ENCODE measurements at regions not wholly inside any gene's neighbourhood (a gene's known extent, or its start where the extent isn't known, plus 50 kb on each side); places are given as distances from the start of the nearest gene placed in this dataset.

DNA sequence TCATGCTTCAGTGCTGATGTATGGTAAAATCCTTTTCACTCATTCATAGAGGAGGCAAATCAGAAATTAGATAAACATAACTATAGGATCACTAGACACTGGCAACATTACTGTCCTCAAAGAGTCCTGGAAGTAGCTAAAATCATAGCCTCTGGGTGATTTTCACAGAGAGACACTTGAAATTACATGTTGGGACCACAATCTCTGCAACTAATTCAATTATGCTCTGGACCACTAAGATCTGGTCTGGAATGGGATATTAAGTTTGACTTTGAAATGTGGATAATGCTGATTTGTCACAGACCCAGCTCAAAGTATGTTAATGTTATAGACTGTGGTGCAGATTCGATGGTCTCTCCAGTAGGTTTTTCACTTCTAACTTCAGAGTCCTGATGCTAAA, 214.6 kb upstream of the CCNH start:
- WGBS (ENCODE audit: insufficient coverage), result no CpG with 5 or more reads among the region's 1 CpG

DNA sequence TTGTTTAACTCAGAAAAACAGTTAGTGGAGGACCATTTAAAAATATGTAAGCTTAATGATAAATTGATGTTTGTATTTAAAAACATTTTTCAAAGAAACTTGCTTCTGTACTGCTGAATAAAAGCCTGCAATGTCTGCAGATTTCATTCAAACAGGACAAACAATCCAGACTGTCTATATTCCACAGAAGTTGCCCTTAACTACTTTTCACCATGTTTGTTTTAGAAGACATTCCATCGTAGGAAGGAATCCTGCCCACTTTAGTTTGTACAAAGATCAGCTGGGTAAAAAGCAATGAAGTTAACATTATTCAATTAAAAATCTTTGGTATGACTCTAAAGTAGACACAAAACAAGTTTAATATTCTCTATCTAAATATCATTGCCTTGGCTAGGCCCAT, 195.7 kb upstream of the CCNH start:
- H3K36me3 ChIP-seq (ENCODE audit: control insufficient read depth in 4 of 4, insufficient read depth in 4 of 4, low read length in 3 of 4), result no peaks in the 10 kb centered on the region
- H3K4me1 ChIP-seq (ENCODE audit: control extremely low read depth in 1 of 4, control insufficient read depth in 4 of 4, insufficient read depth in 4 of 4, low read length in 3 of 4), result no peaks in the 10 kb centered on the region
- POLR2A ChIA-PET, result no interaction called here
- no peaks in the 10 kb centered on the region for H3K9me3 ChIP-seq (ENCODE audit: control extremely low read depth in 1 of 5, control insufficient read depth in 4 of 5, insufficient read depth in 2 of 5, low read depth in 1 of 5, low read length in 4 of 5)
- no peak for DNase-seq
- no peak overlapping the region for H3K27ac ChIP-seq (ENCODE audit: insufficient read depth in 1 of 2, low read depth in 1 of 2, low read length in 2 of 2, poor library complexity in 1 of 2, severe bottlenecking in 2 of 2)
- CTCF ChIA-PET, result no interaction called here
- no peak overlapping the region for H3K4me3 ChIP-seq (ENCODE audit: control insufficient read depth in 1 of 7, extremely low read depth in 1 of 7, insufficient read depth in 4 of 7, low read depth in 2 of 7, low read length in 6 of 7)
- WGBS (ENCODE audit: insufficient coverage), result no CpG with 5 or more reads among the region's 1 CpG
- H3K27me3 ChIP-seq (replicated peaks in 2 of 5; ENCODE audit: control insufficient read depth in 4 of 5, insufficient read depth in 5 of 5, low read length in 4 of 5), result no peaks in the 10 kb centered on the region

More for the DNA sequence above, 214.6 kb upstream of the CCNH start:
- no peaks in the 10 kb centered on the region for H3K9me3 ChIP-seq (ENCODE audit: control extremely low read depth in 1 of 5, control insufficient read depth in 4 of 5, insufficient read depth in 2 of 5, low read depth in 1 of 5, low read length in 4 of 5)
- CTCF ChIA-PET, result no interaction called here
- no peak overlapping the region for H3K4me3 ChIP-seq (ENCODE audit: control insufficient read depth in 1 of 7, extremely low read depth in 1 of 7, insufficient read depth in 4 of 7, low read depth in 2 of 7, low read length in 6 of 7)
- no peak overlapping the region for H3K27ac ChIP-seq (ENCODE audit: insufficient read depth in 1 of 2, low read depth in 1 of 2, low read length in 2 of 2, poor library complexity in 1 of 2, severe bottlenecking in 2 of 2)
- POLR2A ChIA-PET, result no interaction called here
- H3K27me3 ChIP-seq (replicated peaks in 2 of 5; ENCODE audit: control insufficient read depth in 4 of 5, insufficient read depth in 5 of 5, low read length in 4 of 5), result no peaks in the 10 kb centered on the region
- DNase-seq, result no peak
- H3K36me3 ChIP-seq (ENCODE audit: control insufficient read depth in 4 of 4, insufficient read depth in 4 of 4, low read length in 3 of 4), result no peaks in the 10 kb centered on the region
- H3K4me1 ChIP-seq (ENCODE audit: control extremely low read depth in 1 of 4, control insufficient read depth in 4 of 4, insufficient read depth in 4 of 4, low read length in 3 of 4), result no peaks in the 10 kb centered on the region

DNA sequence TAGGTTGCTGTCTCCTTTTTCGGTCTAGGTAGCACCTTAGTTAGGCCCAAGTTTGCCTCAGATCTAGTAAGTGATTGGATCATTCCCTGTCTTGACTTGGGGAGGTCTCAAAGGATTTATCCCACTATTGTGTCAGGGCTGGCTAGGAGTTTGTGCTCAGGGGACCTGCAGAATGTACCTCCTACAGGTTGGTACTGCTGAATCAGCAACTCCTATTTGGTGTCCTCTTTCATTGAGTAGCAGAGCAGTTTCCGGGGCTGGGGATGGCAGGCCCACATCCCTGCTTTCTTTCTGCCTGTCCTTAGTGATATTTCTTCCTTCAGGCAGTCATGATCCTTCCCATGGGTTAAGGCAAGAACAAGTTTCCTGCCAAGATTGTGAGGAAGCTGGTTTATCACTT, 192.9 kb upstream of the CCNH start:
- no peaks in the 10 kb centered on the region for H3K4me1 ChIP-seq (ENCODE audit: control extremely low read depth in 1 of 4, control insufficient read depth in 4 of 4, insufficient read depth in 4 of 4, low read length in 3 of 4)
- no peaks in the 10 kb centered on the region for H3K36me3 ChIP-seq (ENCODE audit: control insufficient read depth in 4 of 4, insufficient read depth in 4 of 4, low read length in 3 of 4)
- peaks cover 0 to 6% (median 0%) of the 10 kb centered on the region in 5 experiments for H3K9me3 ChIP-seq (ENCODE audit: control extremely low read depth in 1 of 5, control insufficient read depth in 4 of 5, insufficient read depth in 2 of 5, low read depth in 1 of 5, low read length in 4 of 5)
- ChIA-PET CTCF (no interaction called here), POLR2A (no interaction called here)
- DNase-seq, result no peak
- H3K27ac ChIP-seq (ENCODE audit: insufficient read depth in 1 of 2, low read depth in 1 of 2, low read length in 2 of 2, poor library complexity in 1 of 2, severe bottlenecking in 2 of 2), result no peak overlapping the region
- H3K27me3 ChIP-seq (replicated peaks in 2 of 5; ENCODE audit: control insufficient read depth in 4 of 5, insufficient read depth in 5 of 5, low read length in 4 of 5), result no peaks in the 10 kb centered on the region
- H3K4me3 ChIP-seq (ENCODE audit: control insufficient read depth in 1 of 7, extremely low read depth in 1 of 7, insufficient read depth in 4 of 7, low read depth in 2 of 7, low read length in 6 of 7), result no peak overlapping the region
- WGBS (ENCODE audit: insufficient coverage), result 83% methylated on average over 1 of the region's 2 CpGs

- CTCF ChIA-PET, result no interaction called here
- no peaks in the 10 kb centered on the region for H3K27me3 ChIP-seq (replicated peaks in 2 of 5; ENCODE audit: control insufficient read depth in 4 of 5, insufficient read depth in 5 of 5, low read length in 4 of 5)
- H3K9me3 ChIP-seq (ENCODE audit: control extremely low read depth in 1 of 5, control insufficient read depth in 4 of 5, insufficient read depth in 2 of 5, low read depth in 1 of 5, low read length in 4 of 5), result peaks cover 0 to 6% (median 0%) of the 10 kb centered on the region in 5 experiments
- no peak for DNase-seq
- no CpG with 5 or more reads among the region's 2 CpGs for WGBS (ENCODE audit: insufficient coverage)
- H3K4me1 ChIP-seq (ENCODE audit: control extremely low read depth in 1 of 4, control insufficient read depth in 4 of 4, insufficient read depth in 4 of 4, low read length in 3 of 4), result no peaks in the 10 kb centered on the region
- H3K27ac ChIP-seq (ENCODE audit: insufficient read depth in 1 of 2, low read depth in 1 of 2, low read length in 2 of 2, poor library complexity in 1 of 2, severe bottlenecking in 2 of 2), result no peak overlapping the region
- H3K36me3 ChIP-seq (ENCODE audit: control insufficient read depth in 4 of 4, insufficient read depth in 4 of 4, low read length in 3 of 4), result no peaks in the 10 kb centered on the region
- POLR2A ChIA-PET, result no interaction called here
- no peak overlapping the region for H3K4me3 ChIP-seq (ENCODE audit: control insufficient read depth in 1 of 7, extremely low read depth in 1 of 7, insufficient read depth in 4 of 7, low read depth in 2 of 7, low read length in 6 of 7)
Measured at GRCh38 chr5:87599778-87600177, 187.0 kb upstream of the CCNH start.

DNA sequence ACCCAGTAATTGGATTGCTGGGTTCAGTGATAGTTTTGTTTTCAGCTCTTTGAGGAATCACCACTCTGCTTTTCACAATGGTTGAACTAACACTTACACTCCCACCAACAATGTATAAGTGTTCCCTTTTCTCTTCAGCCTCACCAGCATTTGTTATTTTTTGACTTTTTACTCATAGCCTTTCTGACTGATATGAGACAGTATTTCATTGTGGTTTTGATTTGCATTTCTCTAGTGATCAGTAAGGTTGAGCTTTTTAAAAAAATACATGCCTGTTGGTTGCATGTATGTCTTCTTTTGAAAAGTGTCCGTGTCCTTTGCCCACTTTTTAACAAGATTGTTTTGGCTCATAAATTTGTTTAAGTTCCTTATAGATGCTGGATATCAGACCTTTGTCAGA, 185.7 kb upstream of the CCNH start:
- no peak overlapping the region for H3K4me3 ChIP-seq (ENCODE audit: control insufficient read depth in 1 of 7, extremely low read depth in 1 of 7, insufficient read depth in 4 of 7, low read depth in 2 of 7, low read length in 6 of 7)
- ChIA-PET CTCF (no interaction called here), POLR2A (no interaction called here)
- H3K27me3 ChIP-seq (replicated peaks in 2 of 5; ENCODE audit: control insufficient read depth in 4 of 5, insufficient read depth in 5 of 5, low read length in 4 of 5), result no peaks in the 10 kb centered on the region
- peaks cover 0 to 6% (median 0%) of the 10 kb centered on the region in 5 experiments for H3K9me3 ChIP-seq (ENCODE audit: control extremely low read depth in 1 of 5, control insufficient read depth in 4 of 5, insufficient read depth in 2 of 5, low read depth in 1 of 5, low read length in 4 of 5)
- no peak overlapping the region for H3K27ac ChIP-seq (ENCODE audit: insufficient read depth in 1 of 2, low read depth in 1 of 2, low read length in 2 of 2, poor library complexity in 1 of 2, severe bottlenecking in 2 of 2)
- DNase-seq, result no peak
- H3K4me1 ChIP-seq (ENCODE audit: control extremely low read depth in 1 of 4, control insufficient read depth in 4 of 4, insufficient read depth in 4 of 4, low read length in 3 of 4), result no peaks in the 10 kb centered on the region
- WGBS (ENCODE audit: insufficient coverage), result no CpG with 5 or more reads among the region's 1 CpG
- H3K36me3 ChIP-seq (ENCODE audit: control insufficient read depth in 4 of 4, insufficient read depth in 4 of 4, low read length in 3 of 4), result no peaks in the 10 kb centered on the region

DNA sequence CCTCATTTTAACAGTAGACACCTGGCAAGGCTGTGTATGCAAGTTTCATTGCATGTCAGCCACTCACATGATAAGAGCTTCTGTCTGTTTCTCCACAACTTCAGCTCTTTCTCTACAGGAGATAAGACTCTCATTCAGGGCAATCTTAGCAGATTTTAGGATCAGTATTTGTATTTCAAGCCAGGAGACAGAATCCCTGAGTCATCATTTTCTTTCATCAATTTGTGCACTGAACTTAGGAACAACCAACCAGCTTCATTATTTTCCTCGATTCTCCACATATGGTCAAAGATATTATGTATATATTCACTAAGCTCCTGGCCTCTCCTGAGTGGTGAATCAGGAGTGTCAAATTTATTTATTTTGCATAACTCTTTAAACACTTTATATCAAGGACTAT, 181.8 kb upstream of the CCNH start:
- Histone ChIP-seq H3K9me3 (ENCODE audit: control extremely low read depth in 1 of 5, control insufficient read depth in 4 of 5, insufficient read depth in 2 of 5, low read depth in 1 of 5, low read length in 4 of 5) (no peaks in the 10 kb centered on the region), H3K27me3 (replicated peaks in 2 of 5; ENCODE audit: control insufficient read depth in 4 of 5, insufficient read depth in 5 of 5, low read length in 4 of 5) (no peaks in the 10 kb centered on the region), H3K27ac (ENCODE audit: insufficient read depth in 1 of 2, low read depth in 1 of 2, low read length in 2 of 2, poor library complexity in 1 of 2, severe bottlenecking in 2 of 2) (no peak overlapping the region), H3K4me1 (ENCODE audit: control extremely low read depth in 1 of 4, control insufficient read depth in 4 of 4, insufficient read depth in 4 of 4, low read length in 3 of 4) (no peaks in the 10 kb centered on the region), H3K36me3 (ENCODE audit: control insufficient read depth in 4 of 4, insufficient read depth in 4 of 4, low read length in 3 of 4) (no peaks in the 10 kb centered on the region), H3K4me3 (ENCODE audit: control insufficient read depth in 1 of 7, extremely low read depth in 1 of 7, insufficient read depth in 4 of 7, low read depth in 2 of 7, low read length in 6 of 7) (no peak overlapping the region)
- POLR2A ChIA-PET, result no interaction called here
- no CpG with 5 or more reads among the region's 1 CpG for WGBS (ENCODE audit: insufficient coverage)
- DNase-seq, result no peak
- CTCF ChIA-PET, result interaction anchor here (1.2 kb wide), 1 partner anchor 23 kb away, joined by 3 read pairs; no protein-coding TSS in a partner anchor

DNA sequence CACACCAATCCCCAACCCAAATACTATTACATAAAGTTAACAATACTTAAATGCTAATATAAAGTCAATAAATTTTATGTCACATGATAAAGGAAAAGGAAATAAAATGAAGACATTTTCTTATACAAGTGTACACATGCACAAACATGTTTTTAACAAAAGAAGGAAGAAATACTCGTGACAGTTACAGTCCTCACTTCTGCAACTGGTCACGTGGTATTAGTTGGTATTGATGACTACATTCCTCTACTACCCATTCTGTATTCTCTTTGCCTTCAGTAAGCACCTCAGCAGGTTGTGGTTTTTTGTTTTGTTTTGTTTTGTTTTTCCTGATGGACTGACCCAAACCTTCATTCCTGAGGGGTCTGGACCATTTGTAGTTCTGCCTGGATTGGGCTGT, 176.9 kb upstream of the CCNH start:
- no peaks in the 10 kb centered on the region for H3K27me3 ChIP-seq (replicated peaks in 2 of 5; ENCODE audit: control insufficient read depth in 4 of 5, insufficient read depth in 5 of 5, low read length in 4 of 5)
- no peak for DNase-seq
- no peaks in the 10 kb centered on the region for H3K36me3 ChIP-seq (ENCODE audit: control insufficient read depth in 4 of 4, insufficient read depth in 4 of 4, low read length in 3 of 4)
- ChIA-PET CTCF (no interaction called here), POLR2A (no interaction called here)
- no peak overlapping the region for H3K27ac ChIP-seq (ENCODE audit: insufficient read depth in 1 of 2, low read depth in 1 of 2, low read length in 2 of 2, poor library complexity in 1 of 2, severe bottlenecking in 2 of 2)
- H3K4me1 ChIP-seq (ENCODE audit: control extremely low read depth in 1 of 4, control insufficient read depth in 4 of 4, insufficient read depth in 4 of 4, low read length in 3 of 4), result no peaks in the 10 kb centered on the region
- H3K9me3 ChIP-seq (ENCODE audit: control extremely low read depth in 1 of 5, control insufficient read depth in 4 of 5, insufficient read depth in 2 of 5, low read depth in 1 of 5, low read length in 4 of 5), result peaks cover 0 to 2% (median 0%) of the 10 kb centered on the region in 5 experiments
- no CpG with 5 or more reads among the region's 2 CpGs for WGBS (ENCODE audit: insufficient coverage)
- no peak overlapping the region for H3K4me3 ChIP-seq (ENCODE audit: control insufficient read depth in 1 of 7, extremely low read depth in 1 of 7, insufficient read depth in 4 of 7, low read depth in 2 of 7, low read length in 6 of 7)

Measured in common myeloid progenitor, CD34-positive (primary cell).